CD4-positive, alpha-beta T cell treated with Interleukin-4 for 1 hour (primary cell): ENCODE measurements at regions not wholly inside any gene's neighbourhood (a gene's known extent, or its start where the extent isn't known, plus 50 kb on each side); places are given as distances from the start of the nearest gene placed in this dataset.

Source experiments
- DNase-seq, 2 donors: peaks; one replicate each; pipeline ENCODE4 v3.0.0-alpha.2; 2020 to 2022

- DNase-seq = no peak
Observed at GRCh38 chr22:27264184-27264583, 537.4 kb downstream of the MN1 start.

GRCh38 chr22:27267145-27267544 lies 534.4 kb downstream of the MN1 start:
- DNase-seq = no peak

GRCh38 chr22:27269751-27270543 lies 531.6 kb downstream of the MN1 start:
- no peak for DNase-seq

- DNase-seq = no peak
Observed at GRCh38 chr22:27270818-27271510, 530.6 kb downstream of the MN1 start.

- no peak for DNase-seq
Observed at GRCh38 chr22:27273436-27273835, 528.1 kb downstream of the MN1 start.

- DNase-seq = no peak
Observed at GRCh38 chr22:27273853-27274252, 527.7 kb downstream of the MN1 start.

- DNase-seq = no peak
Observed at GRCh38 chr22:27274770-27275449, 526.6 kb downstream of the MN1 start.

GRCh38 chr22:27278946-27279345 lies 522.6 kb downstream of the MN1 start:
- DNase-seq = no peak

GRCh38 chr22:27283240-27283639 lies 518.3 kb downstream of the MN1 start:
- DNase-seq = no peak

- DNase-seq = no peak
Observed at GRCh38 chr22:27283714-27284113, 517.8 kb downstream of the MN1 start.

- DNase-seq = no peak
Observed at GRCh38 chr22:27284324-27284723, 517.2 kb downstream of the MN1 start.

GRCh38 chr22:27286711-27287110 lies 514.8 kb downstream of the MN1 start:
- no peak for DNase-seq

- DNase-seq = no peak
Observed at GRCh38 chr22:27292542-27293299, 508.8 kb downstream of the MN1 start.

GRCh38 chr22:27293721-27294445 lies 507.7 kb downstream of the MN1 start:
- DNase-seq = no peak

- DNase-seq = no peak
Observed at GRCh38 chr22:27295040-27295439, 506.5 kb downstream of the MN1 start.

GRCh38 chr22:27295605-27296004 lies 506.0 kb downstream of the MN1 start:
- no peak for DNase-seq

GRCh38 chr22:27296091-27296675 lies 505.4 kb downstream of the MN1 start:
- DNase-seq = no peak

- DNase-seq = no peak
Observed at GRCh38 chr22:27297125-27297524, 504.4 kb downstream of the MN1 start.

- no peak for DNase-seq
Observed at GRCh38 chr22:27298332-27298731, 503.2 kb downstream of the MN1 start.

GRCh38 chr22:27298742-27299141 lies 502.8 kb downstream of the MN1 start:
- no peak for DNase-seq

GRCh38 chr22:27299181-27300085 lies 502.1 kb downstream of the MN1 start:
- DNase-seq = no peak
